ENCODE measurements at regions not wholly inside any gene's neighbourhood (a gene's known extent, or its start where the extent isn't known, plus 50 kb on each side); places are given as distances from the start of the nearest gene placed in this dataset.

DNA sequence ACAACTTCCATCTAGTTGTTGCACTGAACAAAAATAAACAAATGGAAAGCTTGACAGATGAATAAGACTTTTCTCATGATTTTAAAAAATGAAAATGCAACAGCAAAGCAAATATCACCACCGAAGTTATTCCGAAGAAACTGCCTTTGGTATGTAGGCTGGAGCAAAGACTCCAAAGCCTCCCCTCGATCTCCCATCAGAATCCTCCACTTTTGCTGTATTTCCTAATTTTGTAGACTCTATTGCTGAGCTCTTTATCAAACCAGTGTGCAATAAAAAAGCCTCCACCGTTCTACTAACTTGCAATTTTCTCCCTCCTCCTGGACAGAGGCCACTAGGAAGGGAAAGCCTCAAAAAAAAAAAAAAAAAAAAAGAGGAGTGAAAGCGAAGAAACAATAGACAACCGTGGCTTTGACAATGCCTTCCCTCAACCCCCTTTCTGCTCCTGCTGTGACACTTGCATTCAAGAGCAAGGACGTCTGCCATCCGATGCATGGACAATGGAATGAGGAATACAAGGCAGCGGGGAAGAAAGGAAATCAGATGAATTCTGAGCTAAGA is 190.9 kb upstream of the BLID start:
- Histone ChIP-seq H3K23ac (ENCODE audit: low read depth, low read length) (no peak overlapping the region), H3K9me1 (ENCODE audit: insufficient read depth, low read length) (no peaks in the 10 kb centered on the region), H3K4ac (ENCODE audit: low read depth, low read length) (no peak overlapping the region), H4K91ac (ENCODE audit: insufficient read depth, low read depth, low read length) (no peak overlapping the region), H3K9ac (ENCODE audit: low read depth, low read length) (no peak overlapping the region), H4K8ac (ENCODE audit: low read depth in 2 of 2, low read length in 2 of 2) (no peak overlapping the region), H3K18ac (ENCODE audit: low read depth, low read length) (no peak overlapping the region), H3K56ac (ENCODE audit: extremely low read depth, insufficient read depth, low read length) (no peak overlapping the region), H3K27me3 (ENCODE audit: control insufficient read depth, insufficient read depth, low read length) (no peaks in the 10 kb centered on the region; the same call in 1 of the 2 replicates), H2AFZ (replicated peaks; ENCODE audit: low read length, poor library complexity) (no peak overlapping the region), H3K4me3 (ENCODE audit: insufficient read depth, low read depth, low read length) (no peak overlapping the region), H3K79me1 (ENCODE audit: low read depth in 1 of 2, low read length in 2 of 2) (no peaks in the 10 kb centered on the region), H3K4me1 (ENCODE audit: control insufficient read depth, insufficient read depth, low read length) (peaks cover 3% of the 10 kb centered on the region; the same call in 1 of the 2 replicates), H2BK120ac (ENCODE audit: low read depth, low read length) (no peak overlapping the region), H3K36me3 (ENCODE audit: control insufficient read depth, insufficient read depth, low read length) (no peaks in the 10 kb centered on the region; the same call in 1 of the 2 replicates), H3K14ac (replicated peaks; ENCODE audit: low read depth, low read length) (no peak overlapping the region), H4K5ac (ENCODE audit: low read depth, low read length) (no peak overlapping the region), H2AK5ac (ENCODE audit: low read depth, low read length) (no peak overlapping the region), H2BK15ac (ENCODE audit: low read depth, low read length) (no peak overlapping the region), H2BK20ac (ENCODE audit: low read depth, low read length) (no peak overlapping the region), H3K27ac (ENCODE audit: insufficient read depth, low read length) (no peak overlapping the region), H2BK5ac (ENCODE audit: low read depth, low read length, poor library complexity, severe bottlenecking) (no peak overlapping the region), H3K9me3 (ENCODE audit: control insufficient read depth, insufficient read depth, low read length) (no peaks in the 10 kb centered on the region), H2AK9ac (replicated peaks; ENCODE audit: low read depth, low read length, poor library complexity) (no peak overlapping the region), H4K20me1 (ENCODE audit: insufficient read depth, low read length) (no peaks in the 10 kb centered on the region), H3K4me2 (ENCODE audit: low read depth, low read length) (no peak overlapping the region)
- CTCF ChIA-PET = no interaction called here
- in situ Hi-C loops (cut with MboI; ENCODE audit: low sequenced_read_pairs) = no loop called here
- POLR2A ChIA-PET (ENCODE audit: unreplicated experiment) = no interaction called here
- TF ChIP-seq MXI1 (IDR thresholded peaks at IDR 0.05; ENCODE audit: borderline replicate concordance, low read depth, low read length) = no peak
- no peak for TF ChIP-seq MAZ (IDR thresholded peaks at IDR 0.05; ENCODE audit: borderline replicate concordance, low read depth, low read length)
- no peak for TF ChIP-seq RAD21 (IDR thresholded peaks at IDR 0.05; ENCODE audit: low read length)
- TF ChIP-seq FOS (IDR thresholded peaks at IDR 0.05; ENCODE audit: low read depth, low read length) = no peak
- TF ChIP-seq RFX5 (IDR thresholded peaks at IDR 0.05; ENCODE audit: low read depth, low read length) = no peak
- no peak for TF ChIP-seq RCOR1 (IDR thresholded peaks at IDR 0.05; ENCODE audit: insufficient replicate concordance, low read length)
- no peak for TF ChIP-seq CHD1 (IDR thresholded peaks at IDR 0.05; ENCODE audit: low read depth, low read length)
- TF ChIP-seq, protein P1, sequence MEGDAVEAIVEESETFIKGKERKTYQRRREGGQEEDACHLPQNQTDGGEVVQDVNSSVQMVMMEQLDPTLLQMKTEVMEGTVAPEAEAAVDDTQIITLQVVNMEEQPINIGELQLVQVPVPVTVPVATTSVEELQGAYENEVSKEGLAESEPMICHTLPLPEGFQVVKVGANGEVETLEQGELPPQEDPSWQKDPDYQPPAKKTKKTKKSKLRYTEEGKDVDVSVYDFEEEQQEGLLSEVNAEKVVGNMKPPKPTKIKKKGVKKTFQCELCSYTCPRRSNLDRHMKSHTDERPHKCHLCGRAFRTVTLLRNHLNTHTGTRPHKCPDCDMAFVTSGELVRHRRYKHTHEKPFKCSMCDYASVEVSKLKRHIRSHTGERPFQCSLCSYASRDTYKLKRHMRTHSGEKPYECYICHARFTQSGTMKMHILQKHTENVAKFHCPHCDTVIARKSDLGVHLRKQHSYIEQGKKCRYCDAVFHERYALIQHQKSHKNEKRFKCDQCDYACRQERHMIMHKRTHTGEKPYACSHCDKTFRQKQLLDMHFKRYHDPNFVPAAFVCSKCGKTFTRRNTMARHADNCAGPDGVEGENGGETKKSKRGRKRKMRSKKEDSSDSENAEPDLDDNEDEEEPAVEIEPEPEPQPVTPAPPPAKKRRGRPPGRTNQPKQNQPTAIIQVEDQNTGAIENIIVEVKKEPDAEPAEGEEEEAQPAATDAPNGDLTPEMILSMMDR (conservative IDR thresholded peaks at IDR 0.05; ENCODE audit: low read depth, low read length) = no peak
- TF ChIP-seq MAFK (IDR thresholded peaks at IDR 0.05; ENCODE audit: low read depth, low read length) = no peak
- no peak for TF ChIP-seq SMC3 (IDR thresholded peaks at IDR 0.05; ENCODE audit: low read depth, low read length)
- TF ChIP-seq NFE2L2 (IDR thresholded peaks at IDR 0.05; ENCODE audit: low read depth, low read length) = no peak
- TF ChIP-seq BHLHE40 (IDR thresholded peaks at IDR 0.05; ENCODE audit: low read depth, low read length) = no peak
- TF ChIP-seq CEBPB (IDR thresholded peaks at IDR 0.05; ENCODE audit: low read depth, low read length) = no peak
- TF ChIP-seq, protein P2, sequence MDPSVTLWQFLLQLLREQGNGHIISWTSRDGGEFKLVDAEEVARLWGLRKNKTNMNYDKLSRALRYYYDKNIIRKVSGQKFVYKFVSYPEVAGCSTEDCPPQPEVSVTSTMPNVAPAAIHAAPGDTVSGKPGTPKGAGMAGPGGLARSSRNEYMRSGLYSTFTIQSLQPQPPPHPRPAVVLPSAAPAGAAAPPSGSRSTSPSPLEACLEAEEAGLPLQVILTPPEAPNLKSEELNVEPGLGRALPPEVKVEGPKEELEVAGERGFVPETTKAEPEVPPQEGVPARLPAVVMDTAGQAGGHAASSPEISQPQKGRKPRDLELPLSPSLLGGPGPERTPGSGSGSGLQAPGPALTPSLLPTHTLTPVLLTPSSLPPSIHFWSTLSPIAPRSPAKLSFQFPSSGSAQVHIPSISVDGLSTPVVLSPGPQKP (IDR thresholded peaks at IDR 0.05; ENCODE audit: borderline replicate concordance, low read depth, low read length) = no peak
- TF ChIP-seq, protein P3, sequence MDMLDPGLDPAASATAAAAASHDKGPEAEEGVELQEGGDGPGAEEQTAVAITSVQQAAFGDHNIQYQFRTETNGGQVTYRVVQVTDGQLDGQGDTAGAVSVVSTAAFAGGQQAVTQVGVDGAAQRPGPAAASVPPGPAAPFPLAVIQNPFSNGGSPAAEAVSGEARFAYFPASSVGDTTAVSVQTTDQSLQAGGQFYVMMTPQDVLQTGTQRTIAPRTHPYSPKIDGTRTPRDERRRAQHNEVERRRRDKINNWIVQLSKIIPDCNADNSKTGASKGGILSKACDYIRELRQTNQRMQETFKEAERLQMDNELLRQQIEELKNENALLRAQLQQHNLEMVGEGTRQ (IDR thresholded peaks at IDR 0.05; ENCODE audit: low read depth, low read length) = no peak
- dilution Hi-C loops (cut with HindIII; ENCODE audit: low sequenced_read_pairs, unreplicated experiment) = no loop called here
- intact Hi-C loops (cut with micrococcal nuclease) = no loop called here
- WGBS, 2 experiments (ENCODE audit: extremely low coverage in 2 of 2, insufficient read length in 1 of 2) = 100% methylated on average over 1 of the region's 9 CpGs; no CpG with 5 or more reads in 1 of the 2 experiments
- ATAC-seq (ENCODE audit: low read depth) (no peak), DNase-seq (no peak)
- BruUV-seq (replicated peaks) = no TSS peak
